ENCODE measurements at regions not wholly inside any gene's neighbourhood (a gene's known extent, or its start where the extent isn't known, plus 50 kb on each side); places are given as distances from the start of the nearest gene placed in this dataset.

- DNase-seq = no peak
Measured at GRCh38 chr1:187451238-187451637, 622.5 kb downstream of the PLA2G4A start.

- DNase-seq = no peak
Measured at GRCh38 chr1:187454010-187454409, 625.3 kb downstream of the PLA2G4A start.

GRCh38 chr1:187456446-187456845 is 627.7 kb downstream of the PLA2G4A start:
- no peak for DNase-seq

GRCh38 chr1:187460093-187460492 is 631.3 kb downstream of the PLA2G4A start:
- no peak for DNase-seq

GRCh38 chr1:187464320-187464719 is 635.6 kb downstream of the PLA2G4A start:
- no peak for DNase-seq

GRCh38 chr1:187465441-187465840 is 636.7 kb downstream of the PLA2G4A start:
- no peak for DNase-seq

GRCh38 chr1:187469836-187470235 is 641.1 kb downstream of the PLA2G4A start:
- no peak for DNase-seq

- DNase-seq = no peak
Measured at GRCh38 chr1:187471555-187471954, 642.8 kb downstream of the PLA2G4A start.

GRCh38 chr1:187474336-187474735 is 645.6 kb downstream of the PLA2G4A start:
- no peak for DNase-seq

GRCh38 chr1:187476671-187477070 is 647.9 kb downstream of the PLA2G4A start:
- no peak for DNase-seq

GRCh38 chr1:187477103-187477502 is 648.4 kb downstream of the PLA2G4A start:
- no peak for DNase-seq

- DNase-seq = no peak
Measured at GRCh38 chr1:187477535-187477934, 648.8 kb downstream of the PLA2G4A start.

GRCh38 chr1:187481581-187482148 is 652.9 kb downstream of the PLA2G4A start:
- no peak for DNase-seq

GRCh38 chr1:187490266-187490665 is 661.5 kb downstream of the PLA2G4A start:
- DNase-seq = no peak

- DNase-seq = no peak
Measured at GRCh38 chr1:187491082-187491720, 662.5 kb downstream of the PLA2G4A start.

GRCh38 chr1:187498028-187498427 is 669.3 kb downstream of the PLA2G4A start:
- no peak for DNase-seq

GRCh38 chr1:187504779-187505178 is 676.0 kb downstream of the PLA2G4A start:
- no peak for DNase-seq

GRCh38 chr1:187509091-187509490 is 680.3 kb downstream of the PLA2G4A start:
- no peak for DNase-seq

GRCh38 chr1:187513190-187513589 is 684.4 kb downstream of the PLA2G4A start:
- peak in 3 of 4 experiments; percentile 2 to 34 (median 5) for DNase-seq

GRCh38 chr1:187514110-187514509 is 685.4 kb downstream of the PLA2G4A start:
- DNase-seq = no peak

- no peak for DNase-seq
Measured at GRCh38 chr1:187516874-187517273, 688.1 kb downstream of the PLA2G4A start.

- DNase-seq = no peak
Measured at GRCh38 chr1:187517546-187517945, 688.8 kb downstream of the PLA2G4A start.

- DNase-seq = no peak
Measured at GRCh38 chr1:187527346-187527745, 698.6 kb downstream of the PLA2G4A start.

GRCh38 chr1:187537936-187538335 is 709.2 kb downstream of the PLA2G4A start:
- DNase-seq = no peak

- DNase-seq = no peak
Measured at GRCh38 chr1:187549540-187549939, 720.8 kb downstream of the PLA2G4A start.

Measured in suppressor macrophage (primary cell).